ENCODE measurements at regions not wholly inside any gene's neighbourhood (a gene's known extent, or its start where the extent isn't known, plus 50 kb on each side); places are given as distances from the start of the nearest gene placed in this dataset.
"Not testable (repeated sequence)": the region's sequence is repeated elsewhere in the genome, so short reads cannot be mapped to it uniquely, and the experiment has no call there.

- peak in 1 of 6 donors; percentile 22 for DNase-seq (ENCODE audit: low read depth in 4 of 6, low spot score in 6 of 6)
- 70% methylated on average over 5 of the region's 9 CpGs for WGBS (ENCODE audit: insufficient coverage)
Observed at GRCh38 chr16:51526621-51527020, 375.6 kb upstream of the SALL1 start.

DNA sequence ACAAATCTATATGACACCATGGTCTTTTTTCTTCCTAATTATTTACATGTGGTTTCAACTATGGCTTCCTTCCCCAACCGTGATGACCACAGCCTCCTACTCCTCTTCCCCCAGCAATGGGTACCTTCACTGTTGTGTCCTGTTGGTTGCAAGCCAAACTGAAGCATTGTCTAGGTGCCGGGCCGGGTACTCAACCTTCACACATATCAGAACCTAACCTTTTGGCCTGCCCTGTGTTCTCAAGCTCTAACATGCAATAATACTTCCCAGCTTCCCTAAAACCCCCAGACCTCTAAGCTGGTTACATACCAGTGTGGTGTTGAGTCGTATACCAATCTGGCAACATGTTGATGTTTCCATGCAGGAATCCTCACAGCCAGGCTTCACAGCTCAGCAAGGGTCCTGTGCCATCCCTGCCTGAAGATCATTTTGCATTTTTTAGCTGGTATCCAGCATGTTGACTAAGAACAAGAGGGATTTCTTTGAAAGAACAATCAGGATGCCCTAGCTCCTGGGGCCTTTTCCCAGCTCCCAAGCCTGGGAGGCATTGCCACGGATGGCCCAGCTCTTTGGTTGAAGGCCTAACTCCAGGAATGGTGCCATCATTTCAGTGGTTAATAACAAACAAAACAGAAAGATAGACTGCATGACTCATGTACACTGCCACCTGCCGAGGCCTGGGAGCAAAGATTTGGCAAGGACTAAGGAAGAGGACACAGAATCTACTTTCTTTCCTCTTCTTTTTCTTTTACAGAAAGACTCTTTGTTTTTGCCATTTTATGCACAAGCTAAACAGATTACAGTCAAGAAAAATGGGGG lies 373.7 kb upstream of the SALL1 start:
- H3K36me3 ChIP-seq (ENCODE audit: control insufficient read depth, insufficient read depth, low read length): no peaks in the 10 kb centered on the region
- no peaks in the 10 kb centered on the region for H3K27me3 ChIP-seq (ENCODE audit: control insufficient read depth, insufficient read depth, low read length)
- H3K4me1 ChIP-seq (ENCODE audit: control insufficient read depth, insufficient read depth, low read length): peaks cover 12% of the 10 kb centered on the region
- H3K4me3 ChIP-seq (ENCODE audit: low read depth, low read length): no peak overlapping the region
- no peak overlapping the region for H3K27ac ChIP-seq (ENCODE audit: low read depth, low read length)
- DNase-seq (ENCODE audit: low read depth in 4 of 6, low spot score in 6 of 6): peak in 2 of 6 donors; percentile 70 to 81
- 77% methylated on average over 2 of the region's 6 CpGs for WGBS (ENCODE audit: insufficient coverage)
- no peaks in the 10 kb centered on the region for H3K9me3 ChIP-seq (ENCODE audit: control insufficient read depth, insufficient read depth, low read length)

More at GRCh38 chr16:51526621-51527020, 375.6 kb upstream of the SALL1 start:
- H3K9me3 ChIP-seq (ENCODE audit: control insufficient read depth, insufficient read depth, low read length): no peaks in the 10 kb centered on the region
- H3K27me3 ChIP-seq (ENCODE audit: control insufficient read depth, insufficient read depth, low read length): no peaks in the 10 kb centered on the region
- H3K4me1 ChIP-seq (ENCODE audit: control insufficient read depth, insufficient read depth, low read length): peaks cover 12% of the 10 kb centered on the region
- H3K4me3 ChIP-seq (ENCODE audit: low read depth, low read length): no peak overlapping the region
- H3K36me3 ChIP-seq (ENCODE audit: control insufficient read depth, insufficient read depth, low read length): no peaks in the 10 kb centered on the region
- no peak overlapping the region for H3K27ac ChIP-seq (ENCODE audit: low read depth, low read length)

DNA sequence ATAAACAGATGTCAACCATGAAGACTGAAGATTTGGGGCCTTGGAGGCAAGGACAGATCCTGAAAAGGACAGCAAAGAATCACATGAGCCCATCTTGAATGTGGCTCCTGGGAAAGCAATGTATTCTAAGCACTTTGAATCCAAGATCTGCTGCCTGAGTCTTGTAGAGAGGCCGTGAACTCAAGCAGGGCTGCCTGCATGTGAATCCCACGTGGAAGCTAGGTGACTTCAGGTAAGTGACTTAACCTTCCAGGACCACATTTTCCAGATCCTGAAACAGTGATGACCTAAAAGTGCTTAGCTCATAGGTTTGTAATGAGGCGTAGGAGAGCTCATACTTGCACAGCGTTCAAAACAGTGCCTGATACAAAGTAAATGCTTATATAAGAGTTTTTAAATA lies 373.0 kb upstream of the SALL1 start:
- peaks cover 12% of the 10 kb centered on the region for H3K4me1 ChIP-seq (ENCODE audit: control insufficient read depth, insufficient read depth, low read length)
- H3K4me3 ChIP-seq (ENCODE audit: low read depth, low read length): no peak overlapping the region
- H3K27ac ChIP-seq (ENCODE audit: low read depth, low read length): no peak overlapping the region
- H3K27me3 ChIP-seq (ENCODE audit: control insufficient read depth, insufficient read depth, low read length): no peaks in the 10 kb centered on the region
- DNase-seq (ENCODE audit: low read depth in 4 of 6, low spot score in 6 of 6): no peak
- WGBS (ENCODE audit: insufficient coverage): 91% methylated on average over 2 of the region's 4 CpGs
- no peaks in the 10 kb centered on the region for H3K9me3 ChIP-seq (ENCODE audit: control insufficient read depth, insufficient read depth, low read length)
- H3K36me3 ChIP-seq (ENCODE audit: control insufficient read depth, insufficient read depth, low read length): no peaks in the 10 kb centered on the region

DNA sequence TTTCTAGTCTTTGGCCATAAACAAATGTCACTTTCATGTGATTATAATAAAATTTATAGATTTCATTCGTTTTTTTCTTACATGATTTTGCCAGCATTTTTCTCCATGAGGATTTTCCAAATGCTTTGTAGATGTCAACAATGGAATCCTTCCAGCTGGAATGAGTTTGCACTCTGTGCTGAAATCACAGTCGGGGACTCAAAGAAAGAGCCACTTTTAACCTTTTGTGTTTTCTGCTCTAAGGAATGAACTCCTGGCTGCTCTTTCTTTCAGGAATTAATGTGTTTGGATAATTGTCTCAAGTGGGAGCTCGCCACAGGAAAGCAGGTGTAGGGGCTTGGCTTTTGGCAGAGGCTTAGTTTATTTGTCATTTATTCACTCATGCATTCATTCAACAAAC lies 372.3 kb upstream of the SALL1 start:
- peaks cover 1% of the 10 kb centered on the region for H3K9me3 ChIP-seq (ENCODE audit: control insufficient read depth, insufficient read depth, low read length)

DNA sequence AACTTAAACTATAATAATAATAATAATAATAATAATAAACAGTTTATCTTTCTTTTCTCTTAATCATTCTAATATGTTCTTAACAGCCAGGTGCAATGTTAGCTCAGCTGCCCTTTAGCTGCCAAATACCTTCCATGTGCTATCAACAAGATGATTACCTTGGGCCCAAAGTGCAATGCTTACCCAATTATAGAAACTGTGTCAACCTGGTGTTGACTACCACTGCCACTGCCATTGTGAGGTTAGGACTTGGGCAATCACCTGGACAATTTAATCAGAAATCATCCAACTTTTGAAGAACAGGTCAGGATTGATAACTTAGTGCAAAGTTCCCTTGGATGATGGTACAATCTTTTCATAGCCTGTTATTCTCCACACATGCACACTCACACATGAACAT lies 371.8 kb upstream of the SALL1 start:
- no peaks in the 10 kb centered on the region for H3K36me3 ChIP-seq (ENCODE audit: control insufficient read depth, insufficient read depth, low read length)
- no peak overlapping the region for H3K27ac ChIP-seq (ENCODE audit: low read depth, low read length)
- H3K9me3 ChIP-seq (ENCODE audit: control insufficient read depth, insufficient read depth, low read length): peaks cover 2% of the 10 kb centered on the region
- DNase-seq (ENCODE audit: low read depth in 4 of 6, low spot score in 6 of 6): no peak
- H3K27me3 ChIP-seq (ENCODE audit: control insufficient read depth, insufficient read depth, low read length): no peaks in the 10 kb centered on the region
- H3K4me1 ChIP-seq (ENCODE audit: control insufficient read depth, insufficient read depth, low read length): peaks cover 12% of the 10 kb centered on the region
- H3K4me3 ChIP-seq (ENCODE audit: low read depth, low read length): no peak overlapping the region

More for the DNA sequence above, 372.3 kb upstream of the SALL1 start:
- Histone ChIP-seq H3K4me3 (ENCODE audit: low read depth, low read length) (no peak overlapping the region), H3K27me3 (ENCODE audit: control insufficient read depth, insufficient read depth, low read length) (no peaks in the 10 kb centered on the region), H3K36me3 (ENCODE audit: control insufficient read depth, insufficient read depth, low read length) (no peaks in the 10 kb centered on the region), H3K4me1 (ENCODE audit: control insufficient read depth, insufficient read depth, low read length) (peaks cover 12% of the 10 kb centered on the region), H3K27ac (ENCODE audit: low read depth, low read length) (no peak overlapping the region)
- DNase-seq (ENCODE audit: low read depth in 4 of 6, low spot score in 6 of 6): peak in 2 of 6 donors; percentile 34 to 73
- WGBS (ENCODE audit: insufficient coverage): 8% methylated on average over 1 of the region's 3 CpGs

- not testable (repeated sequence) for H3K27ac ChIP-seq (ENCODE audit: low read depth, low read length); H3K27me3 ChIP-seq (ENCODE audit: control insufficient read depth, insufficient read depth, low read length); H3K4me1 ChIP-seq (ENCODE audit: control insufficient read depth, insufficient read depth, low read length); H3K4me3 ChIP-seq (ENCODE audit: low read depth, low read length); H3K9me3 ChIP-seq (ENCODE audit: control insufficient read depth, insufficient read depth, low read length); H3K36me3 ChIP-seq (ENCODE audit: control insufficient read depth, insufficient read depth, low read length); DNase-seq (ENCODE audit: low read depth in 4 of 6, low spot score in 6 of 6)
- WGBS (ENCODE audit: insufficient coverage): 65% methylated on average over 3 of the region's 4 CpGs
Observed at GRCh38 chr16:51516960-51517359, 365.9 kb upstream of the SALL1 start.

DNA sequence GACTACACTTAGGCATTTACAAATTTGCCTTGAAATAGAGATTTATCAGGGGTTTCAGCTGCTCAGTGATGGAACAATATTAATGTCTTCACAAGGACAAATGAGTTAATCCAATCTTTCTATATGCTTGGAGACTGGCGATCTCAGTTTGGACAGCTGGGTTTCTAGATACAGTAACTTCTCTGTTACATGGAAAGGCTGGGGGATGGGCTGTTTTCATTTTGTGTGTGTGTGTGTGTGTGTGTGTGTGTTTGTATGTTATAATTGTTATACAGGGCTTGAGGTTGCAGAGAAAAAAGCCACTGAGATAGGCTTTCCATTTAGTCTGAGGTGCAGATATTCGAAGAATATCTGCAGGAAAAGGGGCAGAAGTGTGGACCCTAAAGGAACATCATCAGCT lies 359.3 kb upstream of the SALL1 start:
- Histone ChIP-seq H3K36me3 (ENCODE audit: control insufficient read depth, insufficient read depth, low read length) (no peaks in the 10 kb centered on the region), H3K27ac (ENCODE audit: low read depth, low read length) (no peak overlapping the region), H3K9me3 (ENCODE audit: control insufficient read depth, insufficient read depth, low read length) (no peaks in the 10 kb centered on the region), H3K4me1 (ENCODE audit: control insufficient read depth, insufficient read depth, low read length) (no peaks in the 10 kb centered on the region), H3K27me3 (ENCODE audit: control insufficient read depth, insufficient read depth, low read length) (no peaks in the 10 kb centered on the region), H3K4me3 (ENCODE audit: low read depth, low read length) (no peak overlapping the region)
- peak in 1 of 6 donors; percentile 52 for DNase-seq (ENCODE audit: low read depth in 4 of 6, low spot score in 6 of 6)
- 72% methylated on average over 2 of the region's 2 CpGs for WGBS (ENCODE audit: insufficient coverage)

DNA sequence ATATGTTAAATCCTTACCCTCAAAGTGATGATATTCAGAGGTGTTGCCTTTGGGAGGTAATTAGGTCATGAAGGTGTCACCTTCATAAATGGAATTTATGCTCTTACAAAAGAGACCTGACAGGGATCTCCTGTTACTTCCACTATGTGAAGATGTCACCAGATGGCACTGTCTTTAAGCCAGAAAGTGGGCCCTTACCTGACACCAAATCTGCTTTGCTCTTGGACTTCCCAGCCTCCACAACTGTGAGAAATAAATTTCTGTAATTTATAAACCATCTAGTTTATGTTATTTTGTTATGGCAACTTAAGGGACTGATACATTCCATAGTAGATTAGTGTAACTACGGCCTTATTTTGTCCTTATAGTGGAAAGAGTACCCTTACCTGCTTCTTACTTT lies 358.3 kb upstream of the SALL1 start:
- H3K27ac ChIP-seq (ENCODE audit: low read depth, low read length): no peak overlapping the region
- no peak overlapping the region for H3K4me3 ChIP-seq (ENCODE audit: low read depth, low read length)
- no peak for DNase-seq (ENCODE audit: low read depth in 4 of 6, low spot score in 6 of 6)
- no peaks in the 10 kb centered on the region for H3K4me1 ChIP-seq (ENCODE audit: control insufficient read depth, insufficient read depth, low read length)
- H3K9me3 ChIP-seq (ENCODE audit: control insufficient read depth, insufficient read depth, low read length): no peaks in the 10 kb centered on the region
- H3K27me3 ChIP-seq (ENCODE audit: control insufficient read depth, insufficient read depth, low read length): no peaks in the 10 kb centered on the region
- WGBS (ENCODE audit: insufficient coverage): 100% methylated on average over 1 of the region's 1 CpG
- no peaks in the 10 kb centered on the region for H3K36me3 ChIP-seq (ENCODE audit: control insufficient read depth, insufficient read depth, low read length)

- H3K36me3 ChIP-seq (ENCODE audit: control insufficient read depth, insufficient read depth, low read length): no peaks in the 10 kb centered on the region
- H3K4me3 ChIP-seq (ENCODE audit: low read depth, low read length): no peak overlapping the region
- WGBS (ENCODE audit: insufficient coverage): no CpG with 5 or more reads among the region's 4 CpGs
- no peaks in the 10 kb centered on the region for H3K27me3 ChIP-seq (ENCODE audit: control insufficient read depth, insufficient read depth, low read length)
- DNase-seq (ENCODE audit: low read depth in 4 of 6, low spot score in 6 of 6): no peak
- no peaks in the 10 kb centered on the region for H3K4me1 ChIP-seq (ENCODE audit: control insufficient read depth, insufficient read depth, low read length)
- no peak overlapping the region for H3K27ac ChIP-seq (ENCODE audit: low read depth, low read length)
- no peaks in the 10 kb centered on the region for H3K9me3 ChIP-seq (ENCODE audit: control insufficient read depth, insufficient read depth, low read length)
Observed at GRCh38 chr16:51508490-51509212, 357.6 kb upstream of the SALL1 start.

- Histone ChIP-seq H3K27ac (ENCODE audit: low read depth, low read length) (no peak overlapping the region), H3K4me3 (ENCODE audit: low read depth, low read length) (no peak overlapping the region), H3K4me1 (ENCODE audit: control insufficient read depth, insufficient read depth, low read length) (no peaks in the 10 kb centered on the region), H3K27me3 (ENCODE audit: control insufficient read depth, insufficient read depth, low read length) (no peaks in the 10 kb centered on the region), H3K9me3 (ENCODE audit: control insufficient read depth, insufficient read depth, low read length) (no peaks in the 10 kb centered on the region), H3K36me3 (ENCODE audit: control insufficient read depth, insufficient read depth, low read length) (no peaks in the 10 kb centered on the region)
- no peak for DNase-seq (ENCODE audit: low read depth in 4 of 6, low spot score in 6 of 6)
- WGBS (ENCODE audit: insufficient coverage): no CpG with 5 or more reads among the region's 4 CpGs
Observed at GRCh38 chr16:51507286-51507685, 356.2 kb upstream of the SALL1 start.
